ENCODE measurements at regions not wholly inside any gene's neighbourhood (a gene's known extent, or its start where the extent isn't known, plus 50 kb on each side); places are given as distances from the start of the nearest gene placed in this dataset.
"Not testable (repeated sequence)": the region's sequence is repeated elsewhere in the genome, so short reads cannot be mapped to it uniquely, and the experiment has no call there.

- ChIA-PET CTCF (no interaction called here), POLR2A (no interaction called here)
- TF ChIP-seq ZNF121 (CRISPR knock-in tag; IDR thresholded peaks at IDR 0.05) (no peak), ZNF425 (CRISPR knock-in tag; conservative IDR thresholded peaks at IDR 0.05) (no peak), NR3C1 (CRISPR knock-in tag; conservative IDR thresholded peaks at IDR 0.05; ENCODE audit: low read depth) (no peak), ZNF317 (CRISPR knock-in tag; IDR thresholded peaks at IDR 0.05; ENCODE audit: borderline replicate concordance, low read depth) (no peak), USF1 (CRISPR knock-in tag; IDR thresholded peaks at IDR 0.05) (no peak), RELA (CRISPR knock-in tag; IDR thresholded peaks at IDR 0.05; ENCODE audit: borderline replicate concordance) (no peak)
- Mint-ChIP-seq H3K4me1 (no peaks in the 10 kb centered on the region), H3K27ac (no peak overlapping the region), H3K36me3 (peaks cover 26% of the 10 kb centered on the region), H3K27me3 (ENCODE audit: low read depth) (no peaks in the 10 kb centered on the region), H3K9me3 (peaks cover 38% of the 10 kb centered on the region), H3K4me3 (no peak overlapping the region)
- no peak for DNase-seq (ENCODE audit: low spot score)
- ATAC-seq: no peak
Observed at GRCh38 chr2:39865751-39866150, 86.7 kb upstream of the THUMPD2 start.

GRCh38 chr2:39863672-39864071, 84.6 kb upstream of the THUMPD2 start:
- H3K4me1 Mint-ChIP-seq; H3K27ac Mint-ChIP-seq; DNase-seq (ENCODE audit: low spot score); CTCF ChIA-PET; ATAC-seq; H3K4me3 Mint-ChIP-seq; H3K27me3 Mint-ChIP-seq (ENCODE audit: low read depth); POLR2A ChIA-PET: not testable (repeated sequence)
- Mint-ChIP-seq H3K9me3 (peaks cover 38% of the 10 kb centered on the region), H3K36me3 (peaks cover 26% of the 10 kb centered on the region)

GRCh38 chr2:39860538-39860937, 81.5 kb upstream of the THUMPD2 start:
- ATAC-seq (no peak), DNase-seq (ENCODE audit: low spot score) (no peak)
- no peak overlapping the region for H3K4me3 Mint-ChIP-seq
- ChIA-PET POLR2A (no interaction called here), CTCF (interaction anchor here (1.0 kb wide), 1 partner anchor 23 kb away, joined by 3 read pairs; no protein-coding TSS in a partner anchor)
- TF ChIP-seq AR (CRISPR knock-in tag; IDR thresholded peaks at IDR 0.05) (no peak), SOX15 (CRISPR knock-in tag; IDR thresholded peaks at IDR 0.05) (no peak), NR2C2 (CRISPR knock-in tag; IDR thresholded peaks at IDR 0.05) (no peak), E2F5 (CRISPR knock-in tag; IDR thresholded peaks at IDR 0.05) (no peak), RELA (CRISPR knock-in tag; IDR thresholded peaks at IDR 0.05; ENCODE audit: borderline replicate concordance) (no peak), ETV6 (CRISPR knock-in tag; IDR thresholded peaks at IDR 0.05) (no peak), NR3C1 (CRISPR knock-in tag; conservative IDR thresholded peaks at IDR 0.05; ENCODE audit: low read depth) (no peak), MAX (CRISPR knock-in tag; IDR thresholded peaks at IDR 0.05) (no peak)
- no peaks in the 10 kb centered on the region for H3K4me1 Mint-ChIP-seq
- peaks cover 38% of the 10 kb centered on the region for H3K9me3 Mint-ChIP-seq
- H3K27me3 Mint-ChIP-seq (ENCODE audit: low read depth): no peaks in the 10 kb centered on the region
- H3K27ac Mint-ChIP-seq: no peak overlapping the region
- H3K36me3 Mint-ChIP-seq: peaks cover 26% of the 10 kb centered on the region

- DNase-seq (ENCODE audit: low spot score) (no peak), ATAC-seq (no peak)
- peaks cover 22% of the 10 kb centered on the region for H3K9me3 Mint-ChIP-seq
- no peak overlapping the region for H3K27ac Mint-ChIP-seq
- no peaks in the 10 kb centered on the region for H3K4me1 Mint-ChIP-seq
- CTCF ChIA-PET: no interaction called here
- POLR2A ChIA-PET: no interaction called here
- H3K36me3 Mint-ChIP-seq: peaks cover 13% of the 10 kb centered on the region
- no peaks in the 10 kb centered on the region for H3K27me3 Mint-ChIP-seq (ENCODE audit: low read depth)
- no peak overlapping the region for H3K4me3 Mint-ChIP-seq
- TF ChIP-seq JAZF1 (CRISPR knock-in tag; IDR thresholded peaks at IDR 0.05): no peak
- TF ChIP-seq ZMAT4 (CRISPR knock-in tag; IDR thresholded peaks at IDR 0.05): no peak
- TF ChIP-seq AFF4 (CRISPR knock-in tag; IDR thresholded peaks at IDR 0.05; ENCODE audit: borderline replicate concordance): no peak
- no peak for TF ChIP-seq SMAD3 (CRISPR knock-in tag; IDR thresholded peaks at IDR 0.05; ENCODE audit: borderline replicate concordance)
- TF ChIP-seq ZNF423 (CRISPR knock-in tag; IDR thresholded peaks at IDR 0.05): no peak
- TF ChIP-seq TEAD1 (CRISPR knock-in tag; IDR thresholded peaks at IDR 0.05): no peak
Observed at GRCh38 chr2:39858677-39859076, 79.6 kb upstream of the THUMPD2 start.

All from WTC11 (cell line).